GM10266 (cell line): ENCODE measurements at regions not wholly inside any gene's neighbourhood (a gene's known extent, or its start where the extent isn't known, plus 50 kb on each side); places are given as distances from the start of the nearest gene placed in this dataset.

Experiments used
- DNase-seq: peaks from one replicate; pipeline ENCODE4 v3.0.0; 2012; ENCODE audit errors: extremely low spot score
- CTCF ChIP-seq: IDR thresholded peaks from 2 replicates; pipeline ENCODE4 v1.5.1; 2012; ENCODE audit warnings: mild to moderate bottlenecking, low read depth; ENCODE audit not compliant: control insufficient read depth, insufficient read depth; ENCODE audit errors: missing control alignments

DNA sequence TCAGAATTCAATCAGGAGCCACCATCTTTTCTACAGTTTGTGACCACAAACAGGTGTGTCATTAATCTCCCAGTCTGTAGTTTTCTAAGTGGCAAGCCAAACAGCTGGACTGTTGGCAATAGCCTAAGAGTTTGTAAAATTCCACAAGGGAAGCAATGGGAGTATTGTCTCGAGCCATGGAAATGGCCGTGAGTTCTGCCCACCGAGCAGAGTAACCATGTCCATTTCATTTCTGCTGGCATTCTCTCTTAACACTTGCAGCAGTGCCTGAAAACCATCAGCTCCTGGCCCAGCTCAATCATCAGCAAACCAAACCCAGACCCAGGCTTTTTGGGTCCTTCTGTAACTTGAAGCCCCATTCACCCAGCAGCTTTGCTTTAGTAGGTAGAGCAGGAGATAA is 387.8 kb upstream of the CDH7 start:
- TF ChIP-seq CTCF = no peak
- DNase-seq = no peak

DNA sequence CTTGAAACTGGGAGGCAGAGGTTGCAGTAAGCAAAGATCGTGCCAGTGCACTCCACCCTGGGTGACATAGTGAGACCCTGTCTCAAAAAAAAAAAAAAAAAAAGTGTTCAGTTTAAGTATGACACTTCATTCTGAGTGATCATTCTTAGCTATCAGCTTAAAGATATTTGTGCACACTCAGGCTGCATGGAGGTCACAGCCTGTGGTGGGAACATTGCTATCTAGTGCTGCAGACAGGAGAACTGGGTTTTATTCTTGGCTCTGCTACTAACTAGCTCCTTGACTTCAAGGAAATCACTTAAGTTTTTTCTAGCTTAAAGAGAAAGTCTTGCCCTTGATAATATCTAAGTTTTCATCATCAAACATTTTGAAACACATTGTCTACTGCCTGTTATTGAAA is 391.3 kb upstream of the CDH7 start:
- DNase-seq = no peak
- TF ChIP-seq CTCF = no peak

DNA sequence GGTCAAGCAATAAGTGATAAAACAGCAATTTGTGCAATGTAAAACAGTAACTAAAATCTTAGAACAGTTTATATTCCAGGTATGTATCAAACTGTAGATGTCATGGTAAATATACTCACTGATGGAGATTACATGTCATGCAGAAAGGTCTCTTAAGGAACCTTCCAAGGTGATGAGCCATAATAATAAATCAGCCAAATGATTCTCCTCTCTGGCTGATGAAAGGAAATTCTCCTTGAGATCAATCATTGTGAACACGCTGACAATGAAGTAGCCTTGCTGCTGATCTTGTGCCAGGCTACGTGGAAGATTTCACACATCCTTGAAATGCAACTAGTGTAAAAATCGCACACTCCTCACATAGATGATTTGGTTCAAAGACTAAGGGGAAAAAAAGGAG is 392.5 kb upstream of the CDH7 start:
- no peak for TF ChIP-seq CTCF
- DNase-seq = no peak

DNA sequence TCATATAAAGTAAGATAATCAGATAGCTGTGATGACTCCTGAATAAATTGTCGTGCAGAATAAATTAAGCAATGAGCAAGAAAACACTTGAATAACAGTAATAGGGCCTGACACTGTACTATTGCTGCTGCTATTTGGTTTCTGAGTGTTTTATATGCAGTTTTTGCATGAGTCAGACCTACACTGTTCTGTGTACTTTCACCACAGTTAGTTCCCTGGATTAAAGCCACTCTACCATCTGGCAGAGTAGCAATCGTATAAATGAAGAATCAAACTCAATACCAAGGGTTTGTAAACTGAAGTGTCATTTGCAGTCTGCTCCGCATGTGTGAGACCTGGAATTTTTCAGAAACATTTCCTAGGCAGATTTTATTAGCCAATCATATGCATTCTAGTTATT is 398.6 kb upstream of the CDH7 start:
- no peak for TF ChIP-seq CTCF
- DNase-seq = no peak

- no peak for DNase-seq
- TF ChIP-seq CTCF = no peak
Measured at GRCh38 chr18:65349635-65350034, 401.2 kb upstream of the CDH7 start.

DNA sequence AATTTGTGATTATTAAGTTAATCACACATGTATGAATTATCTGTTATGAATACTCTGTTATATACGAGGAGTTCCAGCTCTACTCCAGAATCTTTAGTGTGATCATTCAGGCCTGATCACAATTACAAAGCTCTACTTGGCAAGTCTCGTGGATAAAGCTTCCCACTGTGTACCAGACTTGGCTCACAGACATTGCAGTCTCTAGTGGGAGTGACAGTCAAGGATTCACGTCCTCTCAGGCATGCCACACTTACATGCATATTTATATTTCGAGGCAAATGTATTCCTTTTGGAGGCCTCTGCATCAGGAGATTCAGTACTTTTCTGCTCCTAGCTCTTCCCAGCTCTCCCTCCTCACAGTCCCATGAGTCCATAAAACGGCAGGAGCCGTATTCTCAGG is 403.4 kb upstream of the CDH7 start:
- no peak for DNase-seq
- TF ChIP-seq CTCF = no peak

- TF ChIP-seq CTCF = no peak
- DNase-seq = no peak
Measured at GRCh38 chr18:65346086-65346485, 404.7 kb upstream of the CDH7 start.
